Breast epithelium (tissue), 4 donors: ENCODE measurements at regions not wholly inside any gene's neighbourhood (a gene's known extent, or its start where the extent isn't known, plus 50 kb on each side); places are given as distances from the start of the nearest gene placed in this dataset.

Experiments used
- DNase-seq, 2 donors: peaks; one replicate each; pipeline ENCODE4 v3.0.0-alpha.2; 2019; ENCODE audit warnings: low spot score in 2 of 2
- H3K27ac ChIP-seq, 2 donors: fragments of 200-600 bp; sonication (generic) in 1 of 2; one replicate each; pipeline ENCODE4 v1.5.1; 2016 to 2019; ENCODE audit warnings: mild to moderate bottlenecking in 1 of 2
- H3K27me3 ChIP-seq, 2 donors: fragments of 200-600 bp; sonication (generic) in 1 of 2; one replicate each; pipeline versions ENCODE4 v1.5.1 to v1.6.0; 2017 to 2019; ENCODE audit warnings: control low read depth in 1 of 2, mild to moderate bottlenecking in 1 of 2
- H3K36me3 ChIP-seq: fragments of 200-600 bp; one replicate; pipeline ENCODE4 v1.5.1; 2019
- H3K4me1 ChIP-seq, 2 donors: fragments of 200-600 bp; sonication (generic); one replicate each; pipeline ENCODE4 v1.5.1; 2016 to 2019; ENCODE audit warnings: control low read depth in 1 of 2
- H3K4me3 ChIP-seq, 3 donors: fragments of 200-600 bp; sonication (generic); 1 replicate in 2 of 3; 2 replicates in 1 of 3; pipeline ENCODE4 v1.5.1; 2016 to 2019; ENCODE audit warnings: mild to moderate bottlenecking in 3 of 3, moderate library complexity in 2 of 3
- H3K9me3 ChIP-seq, 2 donors: fragments of 200-600 bp; sonication (generic) in 1 of 2; one replicate each; pipeline ENCODE4 v1.5.1; 2016 to 2019; ENCODE audit warnings: control low read depth in 1 of 2
- POLR2A ChIP-seq: fragments of 450-650 bp; IDR thresholded peaks from one replicate; pipeline ENCODE4 v1.6.1; 2016; ENCODE audit warnings: antibody characterized with exemption, mild to moderate bottlenecking, moderate library complexity
- POLR2AphosphoS5 ChIP-seq, 3 donors: sonication (generic); formaldehyde crosslinking; IDR thresholded peaks; one replicate each; pipeline ENCODE4 v1.6.1; 2017; ENCODE audit warnings: antibody characterized with exemption in 3 of 3
- intact Hi-C: fragments of 100-400 bp; cut with DNase I; formaldehyde crosslinking; loops from one replicate; pipeline ENCODE4 v1.15.1; 2023; ENCODE audit warnings: low total_unique reads
- TF ChIP-seq, protein P1 (sequence below), 3 donors: fragments of 450-650 bp; IDR thresholded peaks; one replicate each; pipeline ENCODE4 v1.5.1; 2016 to 2017; ENCODE audit warnings: antibody characterized with exemption in 3 of 3, mild to moderate bottlenecking in 3 of 3, moderate library complexity in 3 of 3

- no peak overlapping the region for H3K27ac ChIP-seq
- H3K36me3 ChIP-seq: no peaks in the 10 kb centered on the region
- no peaks in the 10 kb centered on the region for H3K4me1 ChIP-seq
- intact Hi-C loops: no loop called here
- TF ChIP-seq, protein P1, sequence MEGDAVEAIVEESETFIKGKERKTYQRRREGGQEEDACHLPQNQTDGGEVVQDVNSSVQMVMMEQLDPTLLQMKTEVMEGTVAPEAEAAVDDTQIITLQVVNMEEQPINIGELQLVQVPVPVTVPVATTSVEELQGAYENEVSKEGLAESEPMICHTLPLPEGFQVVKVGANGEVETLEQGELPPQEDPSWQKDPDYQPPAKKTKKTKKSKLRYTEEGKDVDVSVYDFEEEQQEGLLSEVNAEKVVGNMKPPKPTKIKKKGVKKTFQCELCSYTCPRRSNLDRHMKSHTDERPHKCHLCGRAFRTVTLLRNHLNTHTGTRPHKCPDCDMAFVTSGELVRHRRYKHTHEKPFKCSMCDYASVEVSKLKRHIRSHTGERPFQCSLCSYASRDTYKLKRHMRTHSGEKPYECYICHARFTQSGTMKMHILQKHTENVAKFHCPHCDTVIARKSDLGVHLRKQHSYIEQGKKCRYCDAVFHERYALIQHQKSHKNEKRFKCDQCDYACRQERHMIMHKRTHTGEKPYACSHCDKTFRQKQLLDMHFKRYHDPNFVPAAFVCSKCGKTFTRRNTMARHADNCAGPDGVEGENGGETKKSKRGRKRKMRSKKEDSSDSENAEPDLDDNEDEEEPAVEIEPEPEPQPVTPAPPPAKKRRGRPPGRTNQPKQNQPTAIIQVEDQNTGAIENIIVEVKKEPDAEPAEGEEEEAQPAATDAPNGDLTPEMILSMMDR (IDR thresholded peaks at IDR 0.05): no peak
- TF ChIP-seq POLR2A: no peak
- no peak for TF ChIP-seq POLR2AphosphoS5 (IDR thresholded peaks at IDR 0.05)
- DNase-seq: no peak
- H3K27me3 ChIP-seq: no peaks in the 10 kb centered on the region
- H3K4me3 ChIP-seq: no peak overlapping the region
- no peaks in the 10 kb centered on the region for H3K9me3 ChIP-seq
These were observed 54.6 kb downstream of the ARL4A start for GRCh38 chr7:12741951-12742575.

GRCh38 chr7:12746211-12746610, 58.8 kb downstream of the ARL4A start:
- no peak for DNase-seq

GRCh38 chr7:12747687-12748306, 60.4 kb downstream of the ARL4A start:
- H3K27me3 ChIP-seq: no peaks in the 10 kb centered on the region

More at GRCh38 chr7:12746211-12746610, 58.8 kb downstream of the ARL4A start:
- no peak overlapping the region for H3K27ac ChIP-seq
- intact Hi-C loops: no loop called here
- no peaks in the 10 kb centered on the region for H3K36me3 ChIP-seq
- TF ChIP-seq POLR2AphosphoS5 (IDR thresholded peaks at IDR 0.05) (no peak), POLR2A (no peak)
- no peaks in the 10 kb centered on the region for H3K27me3 ChIP-seq
- no peaks in the 10 kb centered on the region for H3K4me1 ChIP-seq
- H3K4me3 ChIP-seq: no peak overlapping the region
- H3K9me3 ChIP-seq: no peaks in the 10 kb centered on the region

GRCh38 chr7:12749069-12749468, 61.6 kb downstream of the ARL4A start:
- DNase-seq: no peak
- H3K27ac ChIP-seq: no peak overlapping the region
- H3K4me3 ChIP-seq: no peak overlapping the region
- H3K27me3 ChIP-seq: no peaks in the 10 kb centered on the region
- H3K4me1 ChIP-seq: no peaks in the 10 kb centered on the region
- no peaks in the 10 kb centered on the region for H3K9me3 ChIP-seq
- TF ChIP-seq POLR2A (no peak), POLR2AphosphoS5 (IDR thresholded peaks at IDR 0.05) (no peak)
- TF ChIP-seq, protein P1 (IDR thresholded peaks at IDR 0.05): no peak
- intact Hi-C loops: no loop called here
- no peaks in the 10 kb centered on the region for H3K36me3 ChIP-seq

More at GRCh38 chr7:12747687-12748306, 60.4 kb downstream of the ARL4A start:
- no peaks in the 10 kb centered on the region for H3K36me3 ChIP-seq
- no peak overlapping the region for H3K27ac ChIP-seq
- no peaks in the 10 kb centered on the region for H3K4me1 ChIP-seq
- intact Hi-C loops: no loop called here
- TF ChIP-seq POLR2AphosphoS5 (IDR thresholded peaks at IDR 0.05): no peak
- TF ChIP-seq POLR2A: no peak
- TF ChIP-seq, protein P1 (IDR thresholded peaks at IDR 0.05): no peak
- DNase-seq: no peak
- no peak overlapping the region for H3K4me3 ChIP-seq
- H3K9me3 ChIP-seq: no peaks in the 10 kb centered on the region

GRCh38 chr7:12749746-12750145, 62.3 kb downstream of the ARL4A start:
- intact Hi-C loops: no loop called here
- Histone ChIP-seq H3K4me3 (no peak overlapping the region), H3K36me3 (no peaks in the 10 kb centered on the region), H3K4me1 (no peaks in the 10 kb centered on the region), H3K27ac (no peak overlapping the region), H3K27me3 (no peaks in the 10 kb centered on the region), H3K9me3 (no peaks in the 10 kb centered on the region)
- no peak for DNase-seq
- TF ChIP-seq POLR2A (no peak), POLR2AphosphoS5 (IDR thresholded peaks at IDR 0.05) (no peak)
- TF ChIP-seq, protein P1 (IDR thresholded peaks at IDR 0.05): no peak
